Esophagus muscularis mucosa (tissue), 4 donors: ENCODE measurements at regions not wholly inside any gene's neighbourhood (a gene's known extent, or its start where the extent isn't known, plus 50 kb on each side); places are given as distances from the start of the nearest gene placed in this dataset.

Experiments
- EP300 ChIP-seq: sonication (generic); formaldehyde crosslinking; IDR thresholded peaks from one replicate; pipeline ENCODE4 v1.6.1; 2017; ENCODE audit warnings: antibody characterized with exemption
- POLR2A ChIP-seq: fragments of 450-650 bp; IDR thresholded peaks from one replicate; pipeline ENCODE4 v1.6.1; 2017; ENCODE audit warnings: antibody characterized with exemption, moderate library complexity, mild to moderate bottlenecking, low read depth
- TF ChIP-seq, protein P1 (sequence below), 3 experiments: fragments of 200-600 bp in 2 of 3; fragments of 450-650 bp in 1 of 3; sonication (generic) in 2 of 3; IDR thresholded peaks; one replicate each; pipeline ENCODE4 v1.5.1; 2017 to 2019; ENCODE audit warnings: antibody characterized with exemption in 3 of 3, mild to moderate bottlenecking in 2 of 3, moderate library complexity in 1 of 3

DNA sequence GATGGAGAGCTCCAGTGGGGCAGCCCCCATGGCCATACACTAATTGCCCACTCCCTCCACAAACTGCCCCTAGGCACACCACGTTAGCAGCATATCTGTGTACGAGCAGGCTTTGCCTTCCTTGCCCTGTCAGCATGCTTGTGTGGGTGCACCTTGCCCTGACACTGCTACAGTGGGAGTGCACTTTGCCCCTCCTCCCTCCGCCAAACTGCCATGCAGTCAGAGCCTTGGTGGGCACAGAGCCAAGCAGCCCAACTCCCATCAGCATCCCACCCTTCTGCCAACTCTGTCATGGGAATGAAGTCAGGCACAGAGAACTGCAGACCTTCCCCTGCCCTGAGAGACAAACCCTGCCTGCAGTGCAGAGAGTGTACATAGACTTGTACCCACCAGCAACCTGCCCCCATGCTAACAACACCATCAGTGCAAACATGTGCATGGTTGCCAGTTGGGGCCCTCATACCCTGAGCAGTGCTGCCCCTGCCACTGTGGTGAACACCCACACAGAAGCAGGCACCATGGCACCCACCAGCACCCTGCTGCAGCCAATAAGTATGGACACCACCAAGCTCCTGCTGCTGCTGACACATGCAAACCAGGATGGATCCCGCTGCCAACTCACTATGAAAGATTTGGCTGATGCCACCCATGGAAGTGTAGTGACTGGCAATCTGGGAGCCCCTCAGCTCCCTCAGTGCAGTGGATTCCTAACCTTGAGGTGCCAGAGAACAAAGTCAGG, 1197.7 kb upstream of the CELF2 start:
- TF ChIP-seq, protein P1, sequence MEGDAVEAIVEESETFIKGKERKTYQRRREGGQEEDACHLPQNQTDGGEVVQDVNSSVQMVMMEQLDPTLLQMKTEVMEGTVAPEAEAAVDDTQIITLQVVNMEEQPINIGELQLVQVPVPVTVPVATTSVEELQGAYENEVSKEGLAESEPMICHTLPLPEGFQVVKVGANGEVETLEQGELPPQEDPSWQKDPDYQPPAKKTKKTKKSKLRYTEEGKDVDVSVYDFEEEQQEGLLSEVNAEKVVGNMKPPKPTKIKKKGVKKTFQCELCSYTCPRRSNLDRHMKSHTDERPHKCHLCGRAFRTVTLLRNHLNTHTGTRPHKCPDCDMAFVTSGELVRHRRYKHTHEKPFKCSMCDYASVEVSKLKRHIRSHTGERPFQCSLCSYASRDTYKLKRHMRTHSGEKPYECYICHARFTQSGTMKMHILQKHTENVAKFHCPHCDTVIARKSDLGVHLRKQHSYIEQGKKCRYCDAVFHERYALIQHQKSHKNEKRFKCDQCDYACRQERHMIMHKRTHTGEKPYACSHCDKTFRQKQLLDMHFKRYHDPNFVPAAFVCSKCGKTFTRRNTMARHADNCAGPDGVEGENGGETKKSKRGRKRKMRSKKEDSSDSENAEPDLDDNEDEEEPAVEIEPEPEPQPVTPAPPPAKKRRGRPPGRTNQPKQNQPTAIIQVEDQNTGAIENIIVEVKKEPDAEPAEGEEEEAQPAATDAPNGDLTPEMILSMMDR (IDR thresholded peaks at IDR 0.05) = no peak
- no peak for TF ChIP-seq POLR2A
- TF ChIP-seq EP300 = no peak
